ENCODE measurements at regions not wholly inside any gene's neighbourhood (a gene's known extent, or its start where the extent isn't known, plus 50 kb on each side); places are given as distances from the start of the nearest gene placed in this dataset.
A peak's percentile ranks its signal among the peaks of the same experiment; 100 is the strongest.

DNA sequence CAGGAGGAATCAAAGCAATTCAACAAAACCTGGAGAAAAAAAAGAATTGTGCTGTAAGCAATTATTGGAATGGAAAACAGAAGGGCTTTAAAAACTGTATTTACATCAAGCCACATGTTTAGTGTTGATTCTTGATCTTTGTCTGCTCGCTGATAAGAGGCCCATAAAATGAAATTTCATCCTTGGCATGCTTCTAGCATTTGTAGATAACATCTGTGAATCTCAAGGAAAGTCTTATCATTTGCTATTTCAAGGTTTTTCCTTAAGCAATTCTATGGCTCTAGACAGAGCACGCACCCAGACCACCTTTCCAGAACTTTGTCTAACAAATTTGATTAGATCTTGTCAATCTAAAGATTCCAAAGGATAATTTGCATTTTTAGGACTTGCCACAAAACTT lies 181.0 kb upstream of the FGGY start:
- no peak overlapping the region for H3K27ac ChIP-seq (ENCODE audit: low read depth, low read length)
- H3K9me3 ChIP-seq (ENCODE audit: control insufficient read depth in 5 of 5, low read length in 5 of 5): no peaks in the 10 kb centered on the region
- H3K9ac ChIP-seq (ENCODE audit: low read length in 5 of 5): no peak overlapping the region
- no peaks in the 10 kb centered on the region for H3K27me3 ChIP-seq (ENCODE audit: control insufficient read depth in 5 of 5, insufficient read depth in 4 of 5, low read length in 5 of 5)
- peaks cover 0 to 13% (median 0%) of the 10 kb centered on the region in 5 donors for H3K4me1 ChIP-seq (ENCODE audit: control insufficient read depth in 5 of 5, insufficient read depth in 5 of 5, low read length in 5 of 5)
- H3K36me3 ChIP-seq (ENCODE audit: control insufficient read depth in 5 of 5, insufficient read depth in 5 of 5, low read length in 5 of 5): no peaks in the 10 kb centered on the region
- H3K4me3 ChIP-seq (ENCODE audit: low read depth in 1 of 5, low read length in 5 of 5): no peak overlapping the region

DNA sequence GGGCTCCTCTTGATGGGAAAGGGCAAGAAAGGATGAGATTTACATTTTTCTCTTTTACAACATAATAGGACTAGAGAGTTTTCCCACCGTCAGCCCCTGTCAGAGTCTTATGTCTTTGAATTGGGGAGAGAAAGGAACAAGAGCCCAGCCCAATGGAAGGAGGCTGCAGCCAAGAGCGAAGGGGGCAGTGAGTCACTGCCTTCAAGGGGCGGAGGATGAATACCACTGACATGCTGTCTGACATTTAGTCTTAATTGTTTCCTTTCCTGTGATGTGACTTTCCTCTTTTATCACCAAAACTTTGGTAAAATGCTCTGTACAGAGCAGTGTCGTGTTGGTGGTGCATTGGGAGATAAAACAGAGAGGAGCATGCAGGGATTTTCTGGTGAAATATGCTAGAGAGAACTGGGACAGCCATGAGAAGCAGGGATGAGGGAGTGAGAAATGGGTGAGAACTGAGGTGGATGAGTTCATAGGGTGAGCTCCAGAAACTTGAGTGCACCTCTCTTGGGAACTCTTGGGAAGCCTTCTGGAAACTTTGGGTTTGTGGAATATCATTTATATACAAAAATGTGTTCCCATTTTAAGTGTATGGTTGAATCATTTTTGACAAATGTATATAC lies 179.9 kb upstream of the FGGY start:
- H3K4me3 ChIP-seq (ENCODE audit: low read depth in 1 of 5, low read length in 5 of 5): no peak overlapping the region
- H3K4me1 ChIP-seq (ENCODE audit: control insufficient read depth in 5 of 5, insufficient read depth in 5 of 5, low read length in 5 of 5): peaks cover 0 to 24% (median 2%) of the 10 kb centered on the region in 5 donors
- H3K36me3 ChIP-seq (ENCODE audit: control insufficient read depth in 5 of 5, insufficient read depth in 5 of 5, low read length in 5 of 5): no peaks in the 10 kb centered on the region
- peak overlapping the region; percentile 2 for H3K27ac ChIP-seq (ENCODE audit: low read depth, low read length)
- no peak overlapping the region for H3K9ac ChIP-seq (ENCODE audit: low read length in 5 of 5)
- H3K27me3 ChIP-seq (ENCODE audit: control insufficient read depth in 5 of 5, insufficient read depth in 4 of 5, low read length in 5 of 5): no peaks in the 10 kb centered on the region
- H3K9me3 ChIP-seq (ENCODE audit: control insufficient read depth in 5 of 5, low read length in 5 of 5): no peaks in the 10 kb centered on the region

DNA sequence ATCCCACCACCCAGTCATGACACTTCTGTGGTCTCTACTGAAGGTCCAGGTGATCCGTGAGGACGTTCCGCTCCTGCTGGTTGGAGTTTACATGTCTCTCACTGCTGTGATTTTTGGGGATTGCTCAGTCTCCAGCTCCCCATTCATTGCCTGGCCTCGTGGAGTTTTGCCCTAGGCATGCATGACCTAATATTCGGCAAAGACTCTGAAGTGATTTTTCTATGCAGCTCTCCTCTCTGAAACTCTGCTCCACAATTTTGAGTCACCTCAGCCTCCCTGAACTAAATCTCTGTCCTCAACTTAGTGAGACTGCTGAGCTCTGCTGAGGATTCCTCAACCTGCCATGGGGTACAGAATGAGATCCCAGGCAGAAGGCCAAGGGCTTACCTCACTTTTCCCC lies 174.4 kb upstream of the FGGY start:
- H3K27ac ChIP-seq (ENCODE audit: low read depth, low read length): peak overlapping the region; percentile 79
- H3K9me3 ChIP-seq (ENCODE audit: control insufficient read depth in 5 of 5, low read length in 5 of 5): no peaks in the 10 kb centered on the region
- H3K9ac ChIP-seq (ENCODE audit: low read length in 5 of 5): no peak overlapping the region
- H3K4me3 ChIP-seq (ENCODE audit: low read depth in 1 of 5, low read length in 5 of 5): no peak overlapping the region
- no peaks in the 10 kb centered on the region for H3K27me3 ChIP-seq (ENCODE audit: control insufficient read depth in 5 of 5, insufficient read depth in 4 of 5, low read length in 5 of 5)
- H3K36me3 ChIP-seq (ENCODE audit: control insufficient read depth in 5 of 5, insufficient read depth in 5 of 5, low read length in 5 of 5): no peaks in the 10 kb centered on the region
- peaks cover 0 to 25% (median 10%) of the 10 kb centered on the region in 5 donors for H3K4me1 ChIP-seq (ENCODE audit: control insufficient read depth in 5 of 5, insufficient read depth in 5 of 5, low read length in 5 of 5)

DNA sequence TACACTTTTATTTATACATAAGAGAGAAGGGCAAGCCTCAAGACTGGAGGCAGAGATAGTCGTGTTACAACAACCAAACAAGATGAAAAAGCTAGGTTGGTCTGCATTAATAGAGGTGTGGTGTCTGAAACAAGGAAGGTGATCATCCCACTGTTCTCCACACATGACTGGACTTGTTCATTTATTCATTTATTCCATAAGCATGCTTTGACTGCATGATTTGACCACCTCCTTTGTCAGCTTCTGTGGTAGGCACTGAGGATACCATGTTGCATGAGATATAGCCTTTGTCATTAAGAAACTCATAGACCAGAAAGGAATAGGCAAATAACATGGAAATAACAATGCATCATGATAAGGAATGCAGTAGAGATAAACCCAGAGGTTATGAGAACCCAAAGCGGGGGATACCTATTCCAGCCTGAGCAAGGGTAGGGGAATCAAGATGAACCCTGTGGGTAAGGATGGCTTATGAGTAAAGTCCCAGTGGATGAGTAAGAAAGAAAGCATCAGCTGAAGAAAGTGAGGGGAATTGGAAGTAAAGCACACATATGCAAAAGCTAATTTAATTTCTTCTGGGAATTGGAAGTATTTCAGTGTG lies 173.7 kb upstream of the FGGY start:
- H3K27me3 ChIP-seq (ENCODE audit: control insufficient read depth in 5 of 5, insufficient read depth in 4 of 5, low read length in 5 of 5): no peaks in the 10 kb centered on the region
- no peak overlapping the region for H3K9ac ChIP-seq (ENCODE audit: low read length in 5 of 5)
- no peak overlapping the region for H3K4me3 ChIP-seq (ENCODE audit: low read depth in 1 of 5, low read length in 5 of 5)
- H3K27ac ChIP-seq (ENCODE audit: low read depth, low read length): peak overlapping the region; percentile 79
- peaks cover 0 to 25% (median 10%) of the 10 kb centered on the region in 5 donors for H3K4me1 ChIP-seq (ENCODE audit: control insufficient read depth in 5 of 5, insufficient read depth in 5 of 5, low read length in 5 of 5)
- no peaks in the 10 kb centered on the region for H3K9me3 ChIP-seq (ENCODE audit: control insufficient read depth in 5 of 5, low read length in 5 of 5)
- no peaks in the 10 kb centered on the region for H3K36me3 ChIP-seq (ENCODE audit: control insufficient read depth in 5 of 5, insufficient read depth in 5 of 5, low read length in 5 of 5)

DNA sequence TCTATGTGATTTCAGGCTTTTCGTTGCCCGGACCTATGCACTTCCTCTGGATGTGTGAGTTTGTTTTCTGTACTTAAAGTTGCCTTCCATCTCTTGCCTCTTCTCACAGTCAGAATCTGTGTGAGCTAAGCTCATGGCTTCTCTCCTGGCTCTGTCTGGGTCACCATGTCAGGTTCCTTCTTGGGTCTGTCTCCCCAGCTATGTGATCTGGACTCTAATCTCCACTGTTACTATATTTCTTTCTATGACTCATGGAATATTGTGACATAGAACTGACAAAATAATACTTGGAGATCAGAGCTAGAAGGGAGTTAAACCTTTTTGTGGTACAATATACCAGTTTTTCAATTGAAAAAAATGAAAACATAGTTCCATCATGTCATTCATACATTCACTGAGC lies 172.7 kb upstream of the FGGY start:
- Histone ChIP-seq H3K4me1 (ENCODE audit: control insufficient read depth in 5 of 5, insufficient read depth in 5 of 5, low read length in 5 of 5) (peaks cover 0 to 25% (median 10%) of the 10 kb centered on the region in 5 donors), H3K36me3 (ENCODE audit: control insufficient read depth in 5 of 5, insufficient read depth in 5 of 5, low read length in 5 of 5) (no peaks in the 10 kb centered on the region), H3K9me3 (ENCODE audit: control insufficient read depth in 5 of 5, low read length in 5 of 5) (no peaks in the 10 kb centered on the region), H3K27ac (ENCODE audit: low read depth, low read length) (no peak overlapping the region), H3K4me3 (ENCODE audit: low read depth in 1 of 5, low read length in 5 of 5) (no peak overlapping the region), H3K9ac (ENCODE audit: low read length in 5 of 5) (no peak overlapping the region), H3K27me3 (ENCODE audit: control insufficient read depth in 5 of 5, insufficient read depth in 4 of 5, low read length in 5 of 5) (no peaks in the 10 kb centered on the region)

DNA sequence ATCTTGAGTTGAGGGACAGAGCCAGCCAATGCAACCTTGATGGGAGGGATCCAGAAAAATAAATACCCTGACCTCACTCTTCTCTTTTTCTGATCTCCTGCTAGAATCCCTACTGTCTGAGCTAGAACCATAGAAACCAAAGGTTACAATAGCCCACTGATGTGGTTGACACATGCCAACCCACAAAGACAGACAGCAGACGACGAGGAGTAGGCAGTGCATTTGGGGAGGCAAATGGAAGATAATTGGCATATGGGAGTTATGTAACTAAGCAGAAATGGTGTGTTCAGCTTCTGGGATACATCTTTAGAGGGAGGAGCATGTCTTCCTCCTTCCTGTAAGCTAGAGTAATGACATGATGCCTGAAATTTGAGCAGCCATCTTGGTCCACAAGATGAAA lies 171.7 kb upstream of the FGGY start:
- H3K27ac ChIP-seq (ENCODE audit: low read depth, low read length): no peak overlapping the region
- peaks cover 0 to 25% (median 10%) of the 10 kb centered on the region in 5 donors for H3K4me1 ChIP-seq (ENCODE audit: control insufficient read depth in 5 of 5, insufficient read depth in 5 of 5, low read length in 5 of 5)
- no peaks in the 10 kb centered on the region for H3K9me3 ChIP-seq (ENCODE audit: control insufficient read depth in 5 of 5, low read length in 5 of 5)
- no peaks in the 10 kb centered on the region for H3K36me3 ChIP-seq (ENCODE audit: control insufficient read depth in 5 of 5, insufficient read depth in 5 of 5, low read length in 5 of 5)
- no peaks in the 10 kb centered on the region for H3K27me3 ChIP-seq (ENCODE audit: control insufficient read depth in 5 of 5, insufficient read depth in 4 of 5, low read length in 5 of 5)
- no peak overlapping the region for H3K4me3 ChIP-seq (ENCODE audit: low read depth in 1 of 5, low read length in 5 of 5)
- no peak overlapping the region for H3K9ac ChIP-seq (ENCODE audit: low read length in 5 of 5)

DNA sequence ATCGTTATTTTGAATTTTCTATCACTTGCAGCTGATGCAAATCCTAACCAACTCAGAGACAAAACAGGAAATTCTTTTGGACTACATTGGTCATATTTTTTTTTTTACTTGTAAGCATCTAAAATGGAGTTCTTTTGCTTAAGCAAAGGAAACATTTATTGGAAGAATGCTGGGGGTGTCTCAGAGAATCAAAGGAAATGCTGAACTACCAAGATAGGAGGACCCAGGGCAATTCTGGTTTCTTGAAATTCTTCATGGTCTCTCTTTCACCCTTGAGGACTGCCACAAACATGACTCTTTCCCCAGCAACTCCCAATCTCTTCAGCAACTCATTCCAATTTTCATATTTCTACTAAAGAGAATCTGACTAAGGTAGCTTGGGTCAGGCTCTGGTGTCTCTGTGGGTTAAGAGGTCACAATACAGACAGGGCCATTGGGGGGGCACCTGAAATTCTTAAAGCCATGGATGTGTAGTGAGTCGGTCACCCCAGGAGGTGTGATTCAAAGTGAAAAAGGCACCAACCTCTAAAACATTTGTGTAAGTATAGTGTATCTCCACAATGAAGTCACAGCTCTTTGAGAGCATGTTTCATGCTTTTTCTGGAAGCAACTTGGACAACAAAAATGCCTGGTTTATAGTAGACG lies 171.1 kb upstream of the FGGY start:
- Histone ChIP-seq H3K9ac (ENCODE audit: low read length in 5 of 5) (no peak overlapping the region), H3K4me1 (ENCODE audit: control insufficient read depth in 5 of 5, insufficient read depth in 5 of 5, low read length in 5 of 5) (peaks cover 0 to 24% (median 10%) of the 10 kb centered on the region in 5 donors), H3K27ac (ENCODE audit: low read depth, low read length) (no peak overlapping the region), H3K4me3 (ENCODE audit: low read depth in 1 of 5, low read length in 5 of 5) (no peak overlapping the region), H3K36me3 (ENCODE audit: control insufficient read depth in 5 of 5, insufficient read depth in 5 of 5, low read length in 5 of 5) (no peaks in the 10 kb centered on the region), H3K9me3 (ENCODE audit: control insufficient read depth in 5 of 5, low read length in 5 of 5) (no peaks in the 10 kb centered on the region), H3K27me3 (ENCODE audit: control insufficient read depth in 5 of 5, insufficient read depth in 4 of 5, low read length in 5 of 5) (no peaks in the 10 kb centered on the region)

DNA sequence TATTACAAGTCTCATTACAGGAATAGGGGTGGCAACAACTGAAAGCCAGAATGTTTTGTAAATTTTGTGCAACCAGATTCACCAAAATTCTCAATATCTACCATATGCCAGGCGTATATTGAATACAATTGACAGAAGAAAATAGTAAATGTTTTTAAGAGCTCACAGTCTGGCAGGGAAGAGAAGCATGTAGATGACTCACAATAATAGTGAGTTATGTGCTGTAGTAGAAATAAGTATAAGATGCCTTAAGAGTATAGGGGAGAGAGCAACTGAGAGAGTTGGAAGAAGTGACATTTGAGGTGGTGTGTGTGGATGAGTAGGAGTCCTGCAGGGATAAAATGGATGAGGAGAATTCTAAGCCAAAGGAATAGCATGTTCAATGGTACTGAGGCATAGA lies 170.5 kb upstream of the FGGY start:
- no peaks in the 10 kb centered on the region for H3K36me3 ChIP-seq (ENCODE audit: control insufficient read depth in 5 of 5, insufficient read depth in 5 of 5, low read length in 5 of 5)
- no peak overlapping the region for H3K27ac ChIP-seq (ENCODE audit: low read depth, low read length)
- no peaks in the 10 kb centered on the region for H3K9me3 ChIP-seq (ENCODE audit: control insufficient read depth in 5 of 5, low read length in 5 of 5)
- H3K27me3 ChIP-seq (ENCODE audit: control insufficient read depth in 5 of 5, insufficient read depth in 4 of 5, low read length in 5 of 5): no peaks in the 10 kb centered on the region
- peaks cover 0 to 18% (median 10%) of the 10 kb centered on the region in 5 donors for H3K4me1 ChIP-seq (ENCODE audit: control insufficient read depth in 5 of 5, insufficient read depth in 5 of 5, low read length in 5 of 5)
- no peak overlapping the region for H3K9ac ChIP-seq (ENCODE audit: low read length in 5 of 5)
- H3K4me3 ChIP-seq (ENCODE audit: low read depth in 1 of 5, low read length in 5 of 5): no peak overlapping the region

DNA sequence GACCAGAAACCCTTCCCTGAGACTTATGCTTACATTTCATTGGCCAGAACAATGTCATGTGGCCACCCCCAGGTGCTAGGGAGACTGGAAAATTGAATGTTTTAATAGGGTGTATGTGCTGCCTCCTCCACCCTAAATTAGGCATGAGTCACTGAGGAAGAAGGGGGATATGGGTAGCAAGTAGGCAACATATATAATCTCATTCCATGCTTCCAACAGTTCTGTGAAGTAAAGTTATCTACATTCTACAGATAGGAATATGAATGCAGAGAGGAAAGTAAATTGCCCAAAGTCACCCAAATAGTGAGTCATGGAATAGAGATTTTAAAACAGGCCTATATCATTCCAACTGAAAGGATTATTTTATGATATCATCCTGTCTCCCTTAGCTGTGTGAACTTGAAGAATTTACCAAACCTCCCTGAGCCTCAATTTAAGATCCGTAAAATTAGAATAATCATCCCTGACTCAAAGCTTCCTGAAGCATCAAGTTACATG lies 168.6 kb upstream of the FGGY start:
- Histone ChIP-seq H3K27me3 (ENCODE audit: control insufficient read depth in 5 of 5, insufficient read depth in 4 of 5, low read length in 5 of 5) (no peaks in the 10 kb centered on the region), H3K9me3 (ENCODE audit: control insufficient read depth in 5 of 5, low read length in 5 of 5) (no peaks in the 10 kb centered on the region), H3K27ac (ENCODE audit: low read depth, low read length) (no peak overlapping the region), H3K4me3 (ENCODE audit: low read depth in 1 of 5, low read length in 5 of 5) (no peak overlapping the region), H3K36me3 (ENCODE audit: control insufficient read depth in 5 of 5, insufficient read depth in 5 of 5, low read length in 5 of 5) (no peaks in the 10 kb centered on the region), H3K4me1 (ENCODE audit: control insufficient read depth in 5 of 5, insufficient read depth in 5 of 5, low read length in 5 of 5) (no peaks in the 10 kb centered on the region), H3K9ac (ENCODE audit: low read length in 5 of 5) (no peak overlapping the region)

DNA sequence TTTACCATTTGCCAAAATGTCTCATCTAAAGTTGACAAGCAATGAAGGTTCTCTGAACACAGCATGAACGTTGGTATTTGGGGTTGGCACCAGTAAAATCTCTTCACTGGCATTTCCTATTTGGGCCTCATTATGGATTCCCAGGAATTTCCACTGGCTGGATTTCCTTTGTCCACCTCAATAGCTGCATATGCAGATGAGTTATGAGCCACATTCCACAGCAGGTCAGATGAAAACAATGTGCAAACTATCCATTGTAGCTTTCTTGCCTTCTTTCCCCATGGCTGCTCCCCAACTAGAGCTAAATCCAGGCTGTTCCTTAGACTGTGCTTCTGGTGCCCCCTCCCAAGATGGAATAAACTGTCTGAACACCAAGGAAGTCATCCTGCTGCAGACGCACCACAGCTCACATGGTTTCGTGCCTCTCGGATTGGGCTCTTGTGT lies 168.1 kb upstream of the FGGY start:
- Histone ChIP-seq H3K4me1 (ENCODE audit: control insufficient read depth in 5 of 5, insufficient read depth in 5 of 5, low read length in 5 of 5) (no peaks in the 10 kb centered on the region), H3K36me3 (ENCODE audit: control insufficient read depth in 5 of 5, insufficient read depth in 5 of 5, low read length in 5 of 5) (no peaks in the 10 kb centered on the region), H3K27ac (ENCODE audit: low read depth, low read length) (no peak overlapping the region), H3K9ac (ENCODE audit: low read length in 5 of 5) (no peak overlapping the region), H3K27me3 (ENCODE audit: control insufficient read depth in 5 of 5, insufficient read depth in 4 of 5, low read length in 5 of 5) (no peaks in the 10 kb centered on the region), H3K4me3 (ENCODE audit: low read depth in 1 of 5, low read length in 5 of 5) (no peak overlapping the region), H3K9me3 (ENCODE audit: control insufficient read depth in 5 of 5, low read length in 5 of 5) (no peaks in the 10 kb centered on the region)

Measured in subcutaneous abdominal adipose tissue (tissue), 5 donors.